Liver (tissue), 8 donors: ENCODE measurements at regions not wholly inside any gene's neighbourhood (a gene's known extent, or its start where the extent isn't known, plus 50 kb on each side); places are given as distances from the start of the nearest gene placed in this dataset.

Experiments used
- DNase-seq: peaks from one replicate; pipeline ENCODE4 v3.0.0-alpha.2; 2017; ENCODE audit warnings: low spot score
- H3K27ac ChIP-seq, 2 donors: one replicate each; pipeline ENCODE4 v1.7.0; 2013; ENCODE audit warnings: inconsistent platforms in 2 of 2, low read length in 2 of 2, control low read depth in 1 of 2, low read depth in 1 of 2, mild to moderate bottlenecking in 1 of 2
- H3K27me3 ChIP-seq, 4 donors: one replicate each; pipeline versions ENCODE4 v1.6.1 to v1.7.0; 2013; ENCODE audit warnings: low read length in 3 of 4, inconsistent platforms in 1 of 4, mild to moderate bottlenecking in 1 of 4, moderate library complexity in 1 of 4; ENCODE audit not compliant: control insufficient read depth in 4 of 4, insufficient read depth in 4 of 4
- H3K36me3 ChIP-seq, 4 donors: one replicate each; pipeline versions ENCODE4 v1.6.1 to v1.7.0; 2013; ENCODE audit warnings: low read length in 3 of 4, mild to moderate bottlenecking in 3 of 4, low read depth in 1 of 4, moderate library complexity in 1 of 4; ENCODE audit not compliant: control insufficient read depth in 4 of 4, insufficient read depth in 3 of 4
- H3K4me1 ChIP-seq, 4 donors: one replicate each; pipeline versions ENCODE4 v1.6.1 to v1.7.0; 2013; ENCODE audit warnings: low read length in 3 of 4, mild to moderate bottlenecking in 3 of 4, moderate library complexity in 1 of 4; ENCODE audit not compliant: control insufficient read depth in 4 of 4, insufficient read depth in 4 of 4
- H3K4me3 ChIP-seq, 3 donors: one replicate each; pipeline versions ENCODE4 v1.6.1 to v1.7.0; 2013; ENCODE audit warnings: low read length in 3 of 3, control low read depth in 1 of 3, low read depth in 1 of 3, mild to moderate bottlenecking in 1 of 3
- H3K9ac ChIP-seq, 2 donors: one replicate each; pipeline ENCODE4 v1.7.0; 2013; ENCODE audit warnings: low read length in 2 of 2, mild to moderate bottlenecking in 2 of 2, moderate library complexity in 2 of 2, control low read depth in 1 of 2, low read depth in 1 of 2
- H3K9me3 ChIP-seq, 4 donors: one replicate each; pipeline versions ENCODE4 v1.6.1 to v1.7.0; 2013; ENCODE audit warnings: low read length in 3 of 4; ENCODE audit not compliant: control insufficient read depth in 4 of 4
- EGR1 ChIP-seq, 2 donors: IDR thresholded peaks; 2 replicates each; pipeline ENCODE4 v1.6.1; 2016 to 2018; ENCODE audit warnings: antibody characterized with exemption in 2 of 2, low read depth in 2 of 2
- FOXA1 ChIP-seq: IDR thresholded peaks from 2 replicates; pipeline ENCODE4 v1.6.1; 2016; ENCODE audit warnings: antibody characterized with exemption
- GABPA ChIP-seq, 2 donors: IDR thresholded peaks in 1 of 2; conservative IDR thresholded peaks in 1 of 2; 2 replicates each; pipeline ENCODE4 v1.6.1; 2016; ENCODE audit warnings: antibody characterized with exemption in 2 of 2, mild to moderate bottlenecking in 1 of 2, moderate library complexity in 1 of 2
- HNF4G ChIP-seq: IDR thresholded peaks from 2 replicates; pipeline ENCODE4 v1.6.1; 2016; ENCODE audit warnings: antibody characterized with exemption
- JUND ChIP-seq, 2 donors: IDR thresholded peaks; 2 replicates each; pipeline ENCODE4 v1.6.1; 2016; ENCODE audit warnings: antibody characterized with exemption in 2 of 2
- NR2F2 ChIP-seq: IDR thresholded peaks from 2 replicates; pipeline ENCODE4 v1.6.1; 2016; ENCODE audit warnings: antibody characterized with exemption
- RAD21 ChIP-seq, 2 donors: IDR thresholded peaks; 2 replicates each; pipeline ENCODE4 v1.6.1; 2016; ENCODE audit warnings: antibody characterized with exemption in 2 of 2, mild to moderate bottlenecking in 2 of 2
- RXRA ChIP-seq, 2 donors: IDR thresholded peaks; 2 replicates each; pipeline ENCODE4 v1.6.1; 2017 to 2018; ENCODE audit warnings: antibody characterized with exemption in 2 of 2, mild to moderate bottlenecking in 1 of 2
- TAF1 ChIP-seq: conservative IDR thresholded peaks from 2 replicates; pipeline ENCODE4 v1.6.1; 2016; ENCODE audit warnings: antibody characterized with exemption, mild to moderate bottlenecking
- YY1 ChIP-seq: IDR thresholded peaks from 2 replicates; pipeline ENCODE4 v1.6.1; 2016; ENCODE audit warnings: antibody characterized with exemption, mild to moderate bottlenecking
- WGBS: extraction: QIAGEN DNeasy Blood & Tissue Kit; methylation state at CpG from one replicate; pipeline ENCODE4 v1.1.7; 2013; 5-methylcytosine and 5-hydroxymethylcytosine counted together
- TF ChIP-seq, protein P1 (sequence below): fragments of 150-350 bp; IDR thresholded peaks from 2 replicates; pipeline ENCODE4 v1.5.1; 2017; ENCODE audit warnings: improper control_type of control experiment, low read depth, low read length; ENCODE audit not compliant: missing input control
- TF ChIP-seq, protein P2 (sequence below): IDR thresholded peaks from 2 replicates; pipeline ENCODE4 v1.6.1; 2016; ENCODE audit warnings: antibody characterized with exemption
- donor health status: healthy.
- donor health status: healthy.
- donor health status: healthy.
- donor health status: healthy.
- donor health status: healthy.

DNA sequence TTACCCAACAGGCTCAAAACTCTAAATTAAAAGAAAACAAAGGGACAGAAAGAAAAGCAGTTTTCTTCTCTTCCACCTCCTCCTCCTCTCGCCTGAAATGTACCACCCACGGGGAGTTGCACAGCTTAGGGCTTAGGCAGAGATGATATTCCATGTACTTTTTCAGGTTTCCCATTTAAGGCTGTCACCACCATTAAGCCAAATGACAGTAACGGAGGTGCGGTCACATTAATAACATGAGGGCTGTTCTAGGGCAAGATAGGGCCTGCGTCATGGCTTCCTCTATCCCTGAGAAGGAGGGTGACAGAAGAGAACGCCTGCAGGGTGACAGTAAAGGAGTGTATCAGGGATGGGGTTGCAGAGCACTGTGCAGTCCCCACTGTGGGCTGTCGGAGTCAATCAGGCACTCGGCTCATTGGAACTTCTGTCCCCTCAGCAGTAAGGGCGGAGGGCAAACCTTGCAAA lies 51.7 kb upstream of the TJP1 start:
- no peak overlapping the region for H3K4me3 ChIP-seq
- H3K9ac ChIP-seq, result no peak overlapping the region
- H3K36me3 ChIP-seq, result no peaks in the 10 kb centered on the region
- H3K27ac ChIP-seq, result no peak overlapping the region
- no peaks in the 10 kb centered on the region for H3K27me3 ChIP-seq
- H3K4me1 ChIP-seq, result no peaks in the 10 kb centered on the region
- no peaks in the 10 kb centered on the region for H3K9me3 ChIP-seq
- 95% methylated on average over 9 of the region's 9 CpGs for WGBS
- TF ChIP-seq JUND (IDR thresholded peaks at IDR 0.05) (no peak), RAD21 (IDR thresholded peaks at IDR 0.05) (no peak), FOXA1 (no peak), NR2F2 (no peak), EGR1 (IDR thresholded peaks at IDR 0.05; ENCODE audit: low read depth in 2 of 2) (no peak), HNF4G (no peak), GABPA (IDR thresholded peaks at IDR 0.05 in 1 of 2, conservative IDR thresholded peaks at IDR 0.05 in 1 of 2) (no peak), YY1 (no peak), TAF1 (no peak), RXRA (IDR thresholded peaks at IDR 0.05) (no peak)
- DNase-seq, result no peak

DNA sequence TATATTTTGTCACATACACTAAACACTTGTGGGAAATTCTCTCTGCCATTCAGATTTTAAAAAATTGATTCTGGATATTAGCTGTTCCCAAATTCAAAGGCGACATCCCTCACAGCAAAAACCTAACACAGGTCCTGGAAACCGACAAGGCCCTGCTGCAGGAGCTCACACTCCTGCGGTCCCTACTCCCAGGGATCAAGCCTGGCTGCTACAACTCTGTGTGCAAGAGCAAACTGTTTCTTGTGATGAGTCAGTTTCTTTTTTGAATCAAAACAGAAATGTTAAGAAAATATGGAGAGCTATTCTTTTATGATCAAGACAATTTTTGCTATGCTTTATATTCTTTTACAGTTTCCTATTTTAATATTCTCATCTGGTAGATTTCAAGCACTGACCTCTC lies 51.0 kb upstream of the TJP1 start:
- H3K27me3 ChIP-seq, result no peaks in the 10 kb centered on the region
- DNase-seq, result no peak
- 96% methylated on average over 3 of the region's 3 CpGs for WGBS
- H3K36me3 ChIP-seq, result no peaks in the 10 kb centered on the region
- H3K9ac ChIP-seq, result no peak overlapping the region
- H3K9me3 ChIP-seq, result no peaks in the 10 kb centered on the region
- H3K27ac ChIP-seq, result no peak overlapping the region
- no peak overlapping the region for H3K4me3 ChIP-seq
- TF ChIP-seq FOXA1, result no peak
- TF ChIP-seq, protein P1, sequence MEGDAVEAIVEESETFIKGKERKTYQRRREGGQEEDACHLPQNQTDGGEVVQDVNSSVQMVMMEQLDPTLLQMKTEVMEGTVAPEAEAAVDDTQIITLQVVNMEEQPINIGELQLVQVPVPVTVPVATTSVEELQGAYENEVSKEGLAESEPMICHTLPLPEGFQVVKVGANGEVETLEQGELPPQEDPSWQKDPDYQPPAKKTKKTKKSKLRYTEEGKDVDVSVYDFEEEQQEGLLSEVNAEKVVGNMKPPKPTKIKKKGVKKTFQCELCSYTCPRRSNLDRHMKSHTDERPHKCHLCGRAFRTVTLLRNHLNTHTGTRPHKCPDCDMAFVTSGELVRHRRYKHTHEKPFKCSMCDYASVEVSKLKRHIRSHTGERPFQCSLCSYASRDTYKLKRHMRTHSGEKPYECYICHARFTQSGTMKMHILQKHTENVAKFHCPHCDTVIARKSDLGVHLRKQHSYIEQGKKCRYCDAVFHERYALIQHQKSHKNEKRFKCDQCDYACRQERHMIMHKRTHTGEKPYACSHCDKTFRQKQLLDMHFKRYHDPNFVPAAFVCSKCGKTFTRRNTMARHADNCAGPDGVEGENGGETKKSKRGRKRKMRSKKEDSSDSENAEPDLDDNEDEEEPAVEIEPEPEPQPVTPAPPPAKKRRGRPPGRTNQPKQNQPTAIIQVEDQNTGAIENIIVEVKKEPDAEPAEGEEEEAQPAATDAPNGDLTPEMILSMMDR, result no peak
- H3K4me1 ChIP-seq, result no peaks in the 10 kb centered on the region

DNA sequence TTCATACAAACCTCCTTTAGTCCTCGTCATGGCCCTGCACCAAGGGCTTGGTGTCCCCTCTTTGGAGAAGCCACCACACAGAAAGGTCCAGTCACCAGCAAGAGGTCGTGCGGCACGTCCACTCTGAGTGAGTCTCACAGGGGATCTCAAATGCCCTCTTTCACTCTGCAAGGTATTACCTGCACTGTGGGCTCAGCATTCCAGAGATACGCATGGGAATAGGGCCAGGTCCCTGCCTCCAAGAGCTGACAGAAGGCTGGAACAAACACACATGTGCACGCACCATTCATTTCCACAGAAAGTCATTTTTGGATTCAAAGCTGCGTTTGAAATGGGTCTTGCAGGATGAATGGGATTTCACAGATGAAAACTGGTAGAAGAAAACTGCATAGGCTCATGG lies 50.4 kb upstream of the TJP1 start:
- H3K9ac ChIP-seq, result no peak overlapping the region
- no peak for DNase-seq
- H3K4me1 ChIP-seq, result no peaks in the 10 kb centered on the region
- TF ChIP-seq HNF4G, result no peak
- TF ChIP-seq, protein P2, sequence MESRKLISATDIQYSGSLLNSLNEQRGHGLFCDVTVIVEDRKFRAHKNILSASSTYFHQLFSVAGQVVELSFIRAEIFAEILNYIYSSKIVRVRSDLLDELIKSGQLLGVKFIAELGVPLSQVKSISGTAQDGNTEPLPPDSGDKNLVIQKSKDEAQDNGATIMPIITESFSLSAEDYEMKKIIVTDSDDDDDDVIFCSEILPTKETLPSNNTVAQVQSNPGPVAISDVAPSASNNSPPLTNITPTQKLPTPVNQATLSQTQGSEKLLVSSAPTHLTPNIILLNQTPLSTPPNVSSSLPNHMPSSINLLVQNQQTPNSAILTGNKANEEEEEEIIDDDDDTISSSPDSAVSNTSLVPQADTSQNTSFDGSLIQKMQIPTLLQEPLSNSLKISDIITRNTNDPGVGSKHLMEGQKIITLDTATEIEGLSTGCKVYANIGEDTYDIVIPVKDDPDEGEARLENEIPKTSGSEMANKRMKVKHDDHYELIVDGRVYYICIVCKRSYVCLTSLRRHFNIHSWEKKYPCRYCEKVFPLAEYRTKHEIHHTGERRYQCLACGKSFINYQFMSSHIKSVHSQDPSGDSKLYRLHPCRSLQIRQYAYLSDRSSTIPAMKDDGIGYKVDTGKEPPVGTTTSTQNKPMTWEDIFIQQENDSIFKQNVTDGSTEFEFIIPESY, result no peak
- H3K36me3 ChIP-seq, result no peaks in the 10 kb centered on the region
- H3K4me3 ChIP-seq, result no peak overlapping the region
- H3K9me3 ChIP-seq, result no peaks in the 10 kb centered on the region
- 95% methylated on average over 7 of the region's 7 CpGs for WGBS
- H3K27me3 ChIP-seq, result no peaks in the 10 kb centered on the region
- no peak overlapping the region for H3K27ac ChIP-seq
